CD4-positive, alpha-beta memory T cell (primary cell): ENCODE measurements at regions not wholly inside any gene's neighbourhood (a gene's known extent, or its start where the extent isn't known, plus 50 kb on each side); places are given as distances from the start of the nearest gene placed in this dataset.

ENCODE experiments used
- CTCF ChIA-PET: fragments of 350-600 bp; sonication (Branson Sonifier 250); formaldehyde crosslinking; loops from one replicate; lab custom pipeline; 2021; ENCODE audit warnings: inconsistent platforms; ENCODE audit not compliant: partially characterized antibody; lab: Charles Lee
- POLR2A ChIA-PET: fragments of 350-600 bp; sonication (Branson Sonifier 250); formaldehyde crosslinking; loops from one replicate; lab custom pipeline; 2021; ENCODE audit not compliant: partially characterized antibody; lab: Charles Lee
- DNase-seq, 5 donors: peaks; one replicate each; pipeline versions ENCODE4 v3.0.0 to v3.0.0-alpha.2; 2020 to 2022; ENCODE audit warnings: mixed read lengths in 1 of 5
- H3K27ac ChIP-seq: one replicate; pipeline ENCODE4 v1.7.0; 2013; ENCODE audit warnings: low read depth, low read length
- H3K27me3 ChIP-seq: 2 replicates; pipeline ENCODE4 v1.7.0; 2013; ENCODE audit warnings: mild to moderate bottlenecking, low read length, moderate library complexity; ENCODE audit not compliant: insufficient read depth
- H3K36me3 ChIP-seq: 2 replicates; pipeline ENCODE4 v1.7.0; 2013; ENCODE audit warnings: mild to moderate bottlenecking, low read length, moderate library complexity; ENCODE audit not compliant: insufficient read depth
- H3K4me1 ChIP-seq: 2 replicates; pipeline ENCODE4 v1.7.0; 2013; ENCODE audit warnings: mild to moderate bottlenecking, low read length, moderate library complexity; ENCODE audit not compliant: insufficient read depth
- H3K4me3 ChIP-seq, 2 donors: one replicate each; pipeline ENCODE4 v1.7.0; 2013; ENCODE audit warnings: low read length in 2 of 2, mild to moderate bottlenecking in 1 of 2
- H3K9me3 ChIP-seq, 2 donors: one replicate each; pipeline ENCODE4 v1.7.0; 2013; ENCODE audit warnings: low read length in 2 of 2, control low read depth in 1 of 2; ENCODE audit not compliant: control insufficient read depth in 1 of 2
- H3K27ac Mint-ChIP-seq, 7 donors: one replicate each; pipeline ENCODE4 v1.8.0; 2020 to 2021; ENCODE audit warnings: mixed read lengths in 7 of 7, mild to moderate bottlenecking in 6 of 7, inconsistent platforms in 3 of 7, moderate library complexity in 3 of 7
- H3K27me3 Mint-ChIP-seq, 2 donors: one replicate each; pipeline ENCODE4 v1.8.0; 2020 to 2021; ENCODE audit warnings: mixed read lengths in 2 of 2
- H3K36me3 Mint-ChIP-seq, 2 donors: one replicate each; pipeline ENCODE4 v1.8.0; 2020 to 2021; ENCODE audit warnings: mixed read lengths in 2 of 2, inconsistent platforms in 1 of 2, mild to moderate bottlenecking in 1 of 2
- H3K4me1 Mint-ChIP-seq, 4 donors: one replicate each; pipeline ENCODE4 v1.8.0; 2020 to 2021; ENCODE audit warnings: mixed read lengths in 4 of 4, mild to moderate bottlenecking in 1 of 4
- H3K4me3 Mint-ChIP-seq, 8 donors: one replicate each; pipeline ENCODE4 v1.8.0; 2020 to 2021; ENCODE audit warnings: mixed read lengths in 8 of 8, mild to moderate bottlenecking in 7 of 8, moderate library complexity in 6 of 8, inconsistent platforms in 3 of 8
- H3K9me3 Mint-ChIP-seq, 8 donors: one replicate each; pipeline ENCODE4 v1.8.0; 2020 to 2021; ENCODE audit warnings: mixed read lengths in 8 of 8, mild to moderate bottlenecking in 5 of 8, inconsistent platforms in 3 of 8, moderate library complexity in 1 of 8
- intact Hi-C: fragments of 100-400 bp; cut with micrococcal nuclease; formaldehyde crosslinking; loops from one replicate; pipeline ENCODE4 v1.15.1; 2023

- H3K27me3 ChIP-seq = no peaks in the 10 kb centered on the region
- DNase-seq = no peak
- Mint-ChIP-seq H3K4me1 (peaks cover 0 to 4% (median 2%) of the 10 kb centered on the region in 4 donors), H3K4me3 (no peak overlapping the region), H3K9me3 (no peaks in the 10 kb centered on the region), H3K27me3 (peaks cover 0 to 2% of the 10 kb centered on the region in 2 donors), H3K36me3 (no peaks in the 10 kb centered on the region), H3K27ac (peak overlapping the region in 2 of 7 donors; percentile 21 to 32)
- H3K4me1 ChIP-seq = no peaks in the 10 kb centered on the region
- H3K9me3 ChIP-seq = no peaks in the 10 kb centered on the region
- H3K27ac ChIP-seq = no peak overlapping the region
- POLR2A ChIA-PET = no interaction called here
- H3K4me3 ChIP-seq = no peak overlapping the region
- H3K36me3 ChIP-seq = no peaks in the 10 kb centered on the region
- CTCF ChIA-PET = no interaction called here
- intact Hi-C loops = no loop called here
These were observed 180.7 kb upstream of the CXCR4 start for GRCh38 chr2:136298631-136299030.

- Histone ChIP-seq H3K36me3 (no peaks in the 10 kb centered on the region), H3K9me3 (no peaks in the 10 kb centered on the region), H3K27me3 (no peaks in the 10 kb centered on the region), H3K27ac (no peak overlapping the region), H3K4me1 (no peaks in the 10 kb centered on the region), H3K4me3 (no peak overlapping the region)
- ChIA-PET POLR2A (no interaction called here), CTCF (interaction anchor here (0.6 kb wide), 1 partner anchor 73 kb away, joined by 3 read pairs; no protein-coding TSS in a partner anchor)
- no peak for DNase-seq
- Mint-ChIP-seq H3K4me1 (peaks cover 0 to 4% (median 2%) of the 10 kb centered on the region in 4 donors), H3K36me3 (no peaks in the 10 kb centered on the region), H3K27ac (no peak overlapping the region), H3K9me3 (no peaks in the 10 kb centered on the region), H3K4me3 (no peak overlapping the region), H3K27me3 (peaks cover 0 to under 1% of the 10 kb centered on the region in 2 donors)
- intact Hi-C loops = no loop called here
These were observed 180.0 kb upstream of the CXCR4 start for GRCh38 chr2:136297994-136298393.

GRCh38 chr2:136297312-136297711, 179.4 kb upstream of the CXCR4 start:
- no peaks in the 10 kb centered on the region for H3K36me3 ChIP-seq
- Mint-ChIP-seq H3K4me1 (peaks cover 4 to 9% (median 8%) of the 10 kb centered on the region in 4 donors), H3K27me3 (no peaks in the 10 kb centered on the region), H3K4me3 (no peak overlapping the region), H3K36me3 (no peaks in the 10 kb centered on the region), H3K27ac (peak overlapping the region in 2 of 7 donors; percentile 43 to 74), H3K9me3 (no peaks in the 10 kb centered on the region)
- H3K4me3 ChIP-seq = no peak overlapping the region
- ChIA-PET POLR2A (no interaction called here), CTCF (interaction anchor here (0.6 kb wide), 1 partner anchor 72 kb away, joined by 3 read pairs; no protein-coding TSS in a partner anchor)
- no peaks in the 10 kb centered on the region for H3K4me1 ChIP-seq
- no peak overlapping the region for H3K27ac ChIP-seq
- intact Hi-C loops = no loop called here
- DNase-seq = no peak
- no peaks in the 10 kb centered on the region for H3K27me3 ChIP-seq
- H3K9me3 ChIP-seq = no peaks in the 10 kb centered on the region

- H3K27me3 Mint-ChIP-seq = no peaks in the 10 kb centered on the region
- Histone ChIP-seq H3K9me3 (no peaks in the 10 kb centered on the region), H3K36me3 (no peaks in the 10 kb centered on the region), H3K27me3 (no peaks in the 10 kb centered on the region), H3K4me1 (no peaks in the 10 kb centered on the region), H3K27ac (no peak overlapping the region), H3K4me3 (no peak overlapping the region)
- H3K36me3 Mint-ChIP-seq = no peaks in the 10 kb centered on the region
- ChIA-PET CTCF (no interaction called here), POLR2A (no interaction called here)
- H3K9me3 Mint-ChIP-seq = peaks cover 0 to 2% (median 0%) of the 10 kb centered on the region in 8 donors
- no peak overlapping the region for H3K4me3 Mint-ChIP-seq
- DNase-seq = no peak
- no peak overlapping the region for H3K27ac Mint-ChIP-seq
- peaks cover 6 to 14% (median 10%) of the 10 kb centered on the region in 4 donors for H3K4me1 Mint-ChIP-seq
- intact Hi-C loops = no loop called here
These were observed 177.2 kb upstream of the CXCR4 start for GRCh38 chr2:136295168-136295567.

GRCh38 chr2:136291871-136292270, 173.9 kb upstream of the CXCR4 start:
- Histone ChIP-seq H3K4me3 (no peak overlapping the region), H3K4me1 (no peaks in the 10 kb centered on the region), H3K27me3 (no peaks in the 10 kb centered on the region), H3K9me3 (no peaks in the 10 kb centered on the region), H3K36me3 (no peaks in the 10 kb centered on the region), H3K27ac (no peak overlapping the region)
- peaks cover 6 to 12% (median 7%) of the 10 kb centered on the region in 4 donors for H3K4me1 Mint-ChIP-seq
- peaks cover 0 to 2% (median 0%) of the 10 kb centered on the region in 8 donors for H3K9me3 Mint-ChIP-seq
- peak overlapping the region in 1 of 7 donors; percentile 17 for H3K27ac Mint-ChIP-seq
- CTCF ChIA-PET = no interaction called here
- no peaks in the 10 kb centered on the region for H3K36me3 Mint-ChIP-seq
- H3K4me3 Mint-ChIP-seq = no peak overlapping the region
- no peak for DNase-seq
- POLR2A ChIA-PET = no interaction called here
- intact Hi-C loops = no loop called here
- no peaks in the 10 kb centered on the region for H3K27me3 Mint-ChIP-seq

GRCh38 chr2:136290326-136290725, 172.4 kb upstream of the CXCR4 start:
- no peak overlapping the region for H3K4me3 Mint-ChIP-seq
- Histone ChIP-seq H3K4me1 (no peaks in the 10 kb centered on the region), H3K4me3 (no peak overlapping the region), H3K27ac (no peak overlapping the region), H3K27me3 (no peaks in the 10 kb centered on the region), H3K36me3 (no peaks in the 10 kb centered on the region), H3K9me3 (no peaks in the 10 kb centered on the region)
- H3K36me3 Mint-ChIP-seq = no peaks in the 10 kb centered on the region
- H3K4me1 Mint-ChIP-seq = peaks cover 6 to 12% (median 7%) of the 10 kb centered on the region in 4 donors
- intact Hi-C loops = no loop called here
- DNase-seq = no peak
- H3K9me3 Mint-ChIP-seq = peaks cover 0 to 2% (median 0%) of the 10 kb centered on the region in 8 donors
- peak overlapping the region in 3 of 7 donors; percentile 7 to 73 (median 33) for H3K27ac Mint-ChIP-seq
- no peaks in the 10 kb centered on the region for H3K27me3 Mint-ChIP-seq
- ChIA-PET POLR2A (no interaction called here), CTCF (no interaction called here)

- no peak overlapping the region for H3K4me3 Mint-ChIP-seq
- CTCF ChIA-PET = no interaction called here
- H3K4me1 ChIP-seq = no peaks in the 10 kb centered on the region
These were observed 170.3 kb upstream of the CXCR4 start for GRCh38 chr2:136288249-136288648.

More at GRCh38 chr2:136288249-136288648, 170.3 kb upstream of the CXCR4 start:
- H3K36me3 ChIP-seq = no peaks in the 10 kb centered on the region
- H3K27me3 Mint-ChIP-seq = no peaks in the 10 kb centered on the region
- peaks cover 6 to 15% (median 10%) of the 10 kb centered on the region in 4 donors for H3K4me1 Mint-ChIP-seq
- POLR2A ChIA-PET = no interaction called here
- H3K36me3 Mint-ChIP-seq = no peaks in the 10 kb centered on the region
- H3K4me3 ChIP-seq = no peak overlapping the region
- intact Hi-C loops = no loop called here
- no peak overlapping the region for H3K27ac ChIP-seq
- peaks cover 0 to 2% (median 0%) of the 10 kb centered on the region in 8 donors for H3K9me3 Mint-ChIP-seq
- no peaks in the 10 kb centered on the region for H3K27me3 ChIP-seq
- no peak for DNase-seq
- peak overlapping the region in 1 of 7 donors; percentile 54 for H3K27ac Mint-ChIP-seq
- no peaks in the 10 kb centered on the region for H3K9me3 ChIP-seq
